ENCODE measurements at regions not wholly inside any gene's neighbourhood (a gene's known extent, or its start where the extent isn't known, plus 50 kb on each side); places are given as distances from the start of the nearest gene placed in this dataset.
A peak's percentile ranks its signal among the peaks of the same experiment; 100 is the strongest.

GRCh38 chr11:35084817-35085440 lies 54.0 kb upstream of the CD44 start:
- H3K4me1 Mint-ChIP-seq (ENCODE audit: low read depth in 2 of 2): peaks cover 56 to 61% of the 10 kb centered on the region in 2 donors
- DNase-seq (ENCODE audit: low spot score): no peak
- no peak overlapping the region for H3K27ac Mint-ChIP-seq
- peaks cover 4% of the 10 kb centered on the region for H3K9me3 Mint-ChIP-seq
- ATAC-seq: no peak
- no peaks in the 10 kb centered on the region for H3K36me3 Mint-ChIP-seq
- H3K4me3 Mint-ChIP-seq: no peak overlapping the region
- H3K27me3 Mint-ChIP-seq: no peaks in the 10 kb centered on the region

GRCh38 chr11:35085531-35086165 lies 53.3 kb upstream of the CD44 start:
- no peaks in the 10 kb centered on the region for H3K36me3 Mint-ChIP-seq
- no peaks in the 10 kb centered on the region for H3K27me3 Mint-ChIP-seq
- H3K4me1 Mint-ChIP-seq (ENCODE audit: low read depth in 2 of 2): peaks cover 51 to 54% of the 10 kb centered on the region in 2 donors
- ATAC-seq: no peak
- no peak overlapping the region for H3K27ac Mint-ChIP-seq
- peaks cover 4% of the 10 kb centered on the region for H3K9me3 Mint-ChIP-seq
- H3K4me3 Mint-ChIP-seq: no peak overlapping the region
- no peak for DNase-seq (ENCODE audit: low spot score)

- Mint-ChIP-seq H3K4me1 (ENCODE audit: low read depth in 2 of 2) (peaks cover 37 to 43% of the 10 kb centered on the region in 2 donors), H3K27me3 (no peaks in the 10 kb centered on the region), H3K9me3 (peaks cover 4% of the 10 kb centered on the region), H3K4me3 (no peak overlapping the region), H3K36me3 (no peaks in the 10 kb centered on the region), H3K27ac (peak overlapping the region in 1 of 2 donors; percentile 26)
- DNase-seq (ENCODE audit: low spot score) (no peak), ATAC-seq (no peak)
Observed at GRCh38 chr11:35087648-35088047, 51.3 kb upstream of the CD44 start.

GRCh38 chr11:35088226-35088625 lies 50.7 kb upstream of the CD44 start:
- no peak for ATAC-seq
- peak overlapping the region; percentile 26 to 42 for H3K27ac Mint-ChIP-seq
- DNase-seq (ENCODE audit: low spot score): no peak
- H3K27me3 Mint-ChIP-seq: no peaks in the 10 kb centered on the region
- peaks cover 34 to 37% of the 10 kb centered on the region in 2 donors for H3K4me1 Mint-ChIP-seq (ENCODE audit: low read depth in 2 of 2)
- H3K9me3 Mint-ChIP-seq: peaks cover 4% of the 10 kb centered on the region
- no peak overlapping the region for H3K4me3 Mint-ChIP-seq
- no peaks in the 10 kb centered on the region for H3K36me3 Mint-ChIP-seq

GRCh38 chr11:35088676-35089075 lies 50.3 kb upstream of the CD44 start:
- no peak overlapping the region for H3K4me3 Mint-ChIP-seq
- peaks cover 4% of the 10 kb centered on the region for H3K9me3 Mint-ChIP-seq
- no peak for DNase-seq (ENCODE audit: low spot score)
- peak overlapping the region; percentile 26 to 42 for H3K27ac Mint-ChIP-seq
- no peaks in the 10 kb centered on the region for H3K36me3 Mint-ChIP-seq
- no peak for ATAC-seq
- H3K4me1 Mint-ChIP-seq (ENCODE audit: low read depth in 2 of 2): peaks cover 32 to 33% of the 10 kb centered on the region in 2 donors
- H3K27me3 Mint-ChIP-seq: no peaks in the 10 kb centered on the region
